H1 (cell line): ENCODE measurements at regions not wholly inside any gene's neighbourhood (a gene's known extent, or its start where the extent isn't known, plus 50 kb on each side); places are given as distances from the start of the nearest gene placed in this dataset.

Experiments used
- CTCF ChIA-PET: fragments of 300-600 bp; sonication (Branson Sonifier 250); formaldehyde crosslinking; loops from one replicate; lab custom pipeline; 2021; ENCODE audit not compliant: partially characterized antibody; lab: Charles Lee
- POLR2A ChIA-PET: fragments of 300-600 bp; sonication (Branson Sonifier 250); formaldehyde crosslinking; loops from one replicate; lab custom pipeline; 2021; ENCODE audit warnings: inconsistent platforms; ENCODE audit not compliant: partially characterized antibody; lab: Charles Lee
- DNase-seq, 2 experiments: peaks; one replicate each; pipeline versions ENCODE4 v3.0.0 to v3.0.0-alpha.2; 2010 to 2022; ENCODE audit warnings: low spot score in 2 of 2, low read depth in 1 of 2, mixed read lengths in 1 of 2
- FAIRE-seq: peaks from 2 replicates; lab custom pipeline; 2011; peaks lifted over from hg19 to GRCh38; lab: Jason Lieb, UNC
- H2AFZ ChIP-seq: 2 replicates; pipeline ENCODE4 v1.8.1; 2012; ENCODE audit warnings: low read length, inconsistent platforms
- H2AK5ac ChIP-seq: 2 replicates; pipeline ENCODE4 v1.6.1; 2013; ENCODE audit warnings: low read depth, low read length
- H2BK120ac ChIP-seq: replicated peaks from 2 replicates; pipeline ENCODE3; 2013; ENCODE audit warnings: low read depth, low read length, inconsistent platforms
- H2BK12ac ChIP-seq: 2 replicates; pipeline ENCODE4 v1.6.1; 2013; ENCODE audit warnings: low read depth, low read length
- H2BK15ac ChIP-seq: 2 replicates; pipeline ENCODE4 v1.6.1; 2013; ENCODE audit warnings: low read length
- H2BK20ac ChIP-seq: 2 replicates; pipeline ENCODE4 v1.6.1; 2013; ENCODE audit warnings: low read length
- H2BK5ac ChIP-seq: 2 replicates; pipeline ENCODE4 v1.6.1; 2013; ENCODE audit warnings: low read depth, low read length
- H3K14ac ChIP-seq: 2 replicates; pipeline ENCODE4 v1.6.1; 2013; ENCODE audit warnings: inconsistent platforms; ENCODE audit not compliant: insufficient read length
- H3K18ac ChIP-seq: 2 replicates; pipeline ENCODE4 v1.6.1; 2013; ENCODE audit warnings: low read length; ENCODE audit errors: extremely low read depth
- H3K23ac ChIP-seq: 2 replicates; pipeline ENCODE4 v1.6.1; 2013; ENCODE audit warnings: inconsistent platforms; ENCODE audit not compliant: insufficient read length
- H3K23me2 ChIP-seq: 2 replicates; pipeline ENCODE4 v1.6.1; 2013; ENCODE audit warnings: low read depth, low read length
- H3K27ac ChIP-seq: 2 replicates; pipeline ENCODE4 v1.6.1; 2011; ENCODE audit warnings: low read depth, low read length, inconsistent platforms
- H3K27me3 ChIP-seq, 4 experiments: replicated peaks in 1 of 4; 1 replicate in 1 of 4; 2 replicates in 3 of 4; pipeline versions ENCODE4 v1.6.1 to v1.8.1; 2011 to 2013; ENCODE audit warnings: low read length in 3 of 4, mild to moderate bottlenecking in 3 of 4, inconsistent platforms in 2 of 4, mixed read lengths in 2 of 4, moderate library complexity in 1 of 4; ENCODE audit not compliant: control insufficient read depth in 3 of 4, insufficient read depth in 3 of 4; ENCODE audit errors: extremely low read depth in 1 of 4
- H3K36me3 ChIP-seq, 4 experiments: 2 replicates each; pipeline versions ENCODE4 v1.6.1 to v1.8.1; 2011 to 2013; ENCODE audit warnings: mild to moderate bottlenecking in 4 of 4, low read length in 3 of 4, moderate library complexity in 2 of 4, control low read depth in 1 of 4, inconsistent platforms in 1 of 4; ENCODE audit not compliant: insufficient read depth in 4 of 4, control insufficient read depth in 2 of 4
- H3K4ac ChIP-seq: replicated peaks from 2 replicates; pipeline ENCODE3; 2013; ENCODE audit warnings: low read length, low read depth, mixed read lengths, inconsistent platforms; ENCODE audit not compliant: insufficient read length
- H3K4me1 ChIP-seq, 4 experiments: replicated peaks in 1 of 4; 1 replicate in 1 of 4; 2 replicates in 3 of 4; pipeline versions ENCODE4 v1.6.1 to v1.8.1; 2011 to 2013; ENCODE audit warnings: low read length in 3 of 4, inconsistent platforms in 2 of 4, mixed read lengths in 1 of 4; ENCODE audit not compliant: insufficient read depth in 4 of 4, control insufficient read depth in 3 of 4
- H3K4me2 ChIP-seq, 2 experiments: 2 replicates each; pipeline versions ENCODE4 v1.6.1 to v1.8.1; 2011 to 2013; ENCODE audit warnings: low read depth in 2 of 2, low read length in 2 of 2, control low read depth in 1 of 2, inconsistent platforms in 1 of 2, mild to moderate bottlenecking in 1 of 2; ENCODE audit not compliant: insufficient read depth in 1 of 2
- H3K4me3 ChIP-seq, 4 experiments: fragments of 200-600, 300-600 bp in 1 of 4; sonication (generic), shearing (Covaris generic), sonication (Bioruptor Twin) in 1 of 4; 2 replicates each; pipeline versions ENCODE4 v1.5.1 to v1.8.1; 2011 to 2016; ENCODE audit warnings: low read length in 4 of 4, low read depth in 3 of 4, control low read depth in 2 of 4, inconsistent platforms in 2 of 4, mild to moderate bottlenecking in 2 of 4, mixed read lengths in 1 of 4, moderate library complexity in 1 of 4; ENCODE audit not compliant: insufficient read depth in 2 of 4; ENCODE audit errors: extremely low read depth in 1 of 4
- H3K56ac ChIP-seq: replicated peaks from 2 replicates; pipeline ENCODE3; 2013; ENCODE audit warnings: low read depth, mild to moderate bottlenecking, mixed read lengths, low read length, inconsistent platforms; ENCODE audit not compliant: insufficient read length
- H3K79me1 ChIP-seq: 2 replicates; pipeline ENCODE4 v1.6.1; 2013; ENCODE audit warnings: low read depth, low read length, control low read depth
- H3K79me2 ChIP-seq, 2 experiments: 2 replicates each; pipeline versions ENCODE4 v1.6.1 to v1.8.1; 2012 to 2013; ENCODE audit warnings: low read length in 2 of 2, mild to moderate bottlenecking in 2 of 2, inconsistent platforms in 1 of 2; ENCODE audit not compliant: insufficient read depth in 2 of 2, control insufficient read depth in 1 of 2
- H3K9ac ChIP-seq, 4 experiments: replicated peaks in 1 of 4; 1 replicate in 1 of 4; 2 replicates in 3 of 4; pipeline versions ENCODE4 v1.6.1 to v1.8.1; 2011 to 2013; ENCODE audit warnings: low read depth in 3 of 4, low read length in 3 of 4, control low read depth in 2 of 4, mild to moderate bottlenecking in 2 of 4, moderate library complexity in 2 of 4, inconsistent platforms in 1 of 4; ENCODE audit errors: extremely low read depth in 1 of 4
- H3K9me3 ChIP-seq, 2 experiments: 2 replicates each; pipeline versions ENCODE4 v1.6.1 to v1.8.1; 2012 to 2013; ENCODE audit warnings: mild to moderate bottlenecking in 2 of 2, moderate library complexity in 2 of 2, control low read depth in 1 of 2, inconsistent platforms in 1 of 2, low read depth in 1 of 2, low read length in 1 of 2, mixed read lengths in 1 of 2; ENCODE audit not compliant: insufficient read depth in 2 of 2
- H4K20me1 ChIP-seq, 2 experiments: replicated peaks in 1 of 2; 2 replicates each; pipeline versions ENCODE3 to v1.8.1; 2011 to 2013; ENCODE audit warnings: inconsistent platforms in 2 of 2, low read length in 2 of 2, mild to moderate bottlenecking in 1 of 2; ENCODE audit not compliant: insufficient read depth in 2 of 2, control insufficient read depth in 1 of 2
- H4K5ac ChIP-seq: 2 replicates; pipeline ENCODE4 v1.6.1; 2013; ENCODE audit warnings: low read length, low read depth, mixed read lengths, inconsistent platforms; ENCODE audit not compliant: insufficient read length
- H4K8ac ChIP-seq: 2 replicates; pipeline ENCODE4 v1.8.0; 2013; ENCODE audit warnings: mild to moderate bottlenecking, moderate library complexity, low read length, inconsistent platforms; ENCODE audit not compliant: insufficient read depth; ENCODE audit errors: extremely low read depth
- H4K91ac ChIP-seq: replicated peaks from 2 replicates; pipeline ENCODE3; 2013; ENCODE audit warnings: low read length, mixed read lengths, inconsistent platforms; ENCODE audit not compliant: insufficient read length
- JUN ChIP-seq: IDR thresholded peaks from 2 replicates; pipeline ENCODE4 v1.6.1; 2011; ENCODE audit warnings: low read depth, mild to moderate bottlenecking, improper control_type of control experiment, low read length
- MAFK ChIP-seq: IDR thresholded peaks from 2 replicates; pipeline ENCODE4 v1.6.1; 2012; ENCODE audit warnings: low read depth, mild to moderate bottlenecking, improper control_type of control experiment, low read length
- POLR2A ChIP-seq, 2 experiments: IDR thresholded peaks; 1 replicate in 1 of 2; 2 replicates in 1 of 2; pipeline ENCODE4 v1.6.1; 2011; ENCODE audit warnings: low read depth in 2 of 2, low read length in 2 of 2, mild to moderate bottlenecking in 2 of 2; ENCODE audit errors: control extremely low read depth in 1 of 2
- SP1 ChIP-seq: IDR thresholded peaks from 2 replicates; pipeline ENCODE4 v1.6.1; 2011; ENCODE audit warnings: low read depth, low read length
- WGBS, 2 experiments: shearing (Covaris generic) in 1 of 2; methylation state at CpG; one replicate each; pipeline versions ENCODE4 v1.1.6 to v1.1.7; 2013 to 2015; ENCODE audit warnings: low lambda C conversion rate in 2 of 2, mixed read lengths in 2 of 2, inconsistent platforms in 1 of 2, low coverage in 1 of 2, missing lambda C conversion rate in 1 of 2; ENCODE audit not compliant: insufficient replicate concordance in 2 of 2, insufficient coverage in 1 of 2, insufficient read length in 1 of 2; ENCODE audit errors: extremely low coverage in 1 of 2, missing lambda C conversion rate in 1 of 2; 5-methylcytosine and 5-hydroxymethylcytosine counted together
- TF ChIP-seq, protein P1 (sequence below), 3 experiments: IDR thresholded peaks; 1 replicate in 2 of 3; 2 replicates in 1 of 3; pipeline versions ENCODE4 v1.5.1 to v1.6.1; 2011; ENCODE audit warnings: low read length in 3 of 3, mild to moderate bottlenecking in 3 of 3, inconsistent platforms in 2 of 3, low read depth in 1 of 3, moderate library complexity in 1 of 3; ENCODE audit not compliant: insufficient read depth in 1 of 3; ENCODE audit errors: control extremely low read depth in 1 of 3

- Histone ChIP-seq H2BK12ac (no peak overlapping the region), H4K8ac (no peak overlapping the region), H3K4me3 (no peak overlapping the region), H3K9ac (no peak overlapping the region), H3K14ac (no peak overlapping the region), H2BK15ac (no peak overlapping the region), H4K91ac (no peak overlapping the region), H3K23me2 (peaks cover 2% of the 10 kb centered on the region; the same call in 1 of the 2 replicates), H2BK5ac (no peak overlapping the region), H3K27me3 (no peaks in the 10 kb centered on the region), H3K4me1 (no peaks in the 10 kb centered on the region), H3K23ac (no peak overlapping the region), H2AFZ (no peak overlapping the region), H3K79me2 (no peaks in the 10 kb centered on the region), H3K56ac (no peak overlapping the region), H3K9me3 (no peaks in the 10 kb centered on the region), H2BK120ac (no peak overlapping the region), H3K18ac (no peak overlapping the region), H3K36me3 (no peaks in the 10 kb centered on the region), H3K79me1 (no peaks in the 10 kb centered on the region), H3K27ac (no peak overlapping the region), H3K4ac (no peak overlapping the region), H4K20me1 (no peaks in the 10 kb centered on the region), H4K5ac (no peak overlapping the region), H2AK5ac (no peak overlapping the region), H2BK20ac (no peak overlapping the region), H3K4me2 (no peak overlapping the region)
- peak in 1 of 2 experiments; percentile 13 for DNase-seq
- TF ChIP-seq SP1 (no peak), MAFK (no peak), JUN (no peak), POLR2A (IDR thresholded peaks at IDR 0.05; ENCODE audit: control extremely low read depth in 1 of 2, low read depth in 2 of 2, low read length in 2 of 2) (no peak)
- TF ChIP-seq, protein P1, sequence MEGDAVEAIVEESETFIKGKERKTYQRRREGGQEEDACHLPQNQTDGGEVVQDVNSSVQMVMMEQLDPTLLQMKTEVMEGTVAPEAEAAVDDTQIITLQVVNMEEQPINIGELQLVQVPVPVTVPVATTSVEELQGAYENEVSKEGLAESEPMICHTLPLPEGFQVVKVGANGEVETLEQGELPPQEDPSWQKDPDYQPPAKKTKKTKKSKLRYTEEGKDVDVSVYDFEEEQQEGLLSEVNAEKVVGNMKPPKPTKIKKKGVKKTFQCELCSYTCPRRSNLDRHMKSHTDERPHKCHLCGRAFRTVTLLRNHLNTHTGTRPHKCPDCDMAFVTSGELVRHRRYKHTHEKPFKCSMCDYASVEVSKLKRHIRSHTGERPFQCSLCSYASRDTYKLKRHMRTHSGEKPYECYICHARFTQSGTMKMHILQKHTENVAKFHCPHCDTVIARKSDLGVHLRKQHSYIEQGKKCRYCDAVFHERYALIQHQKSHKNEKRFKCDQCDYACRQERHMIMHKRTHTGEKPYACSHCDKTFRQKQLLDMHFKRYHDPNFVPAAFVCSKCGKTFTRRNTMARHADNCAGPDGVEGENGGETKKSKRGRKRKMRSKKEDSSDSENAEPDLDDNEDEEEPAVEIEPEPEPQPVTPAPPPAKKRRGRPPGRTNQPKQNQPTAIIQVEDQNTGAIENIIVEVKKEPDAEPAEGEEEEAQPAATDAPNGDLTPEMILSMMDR (IDR thresholded peaks at IDR 0.05; ENCODE audit: control extremely low read depth in 1 of 3, insufficient read depth in 1 of 3, low read depth in 1 of 3, low read length in 3 of 3): no peak
- ChIA-PET POLR2A (no interaction called here), CTCF (interaction anchor here (0.6 kb wide), 1 partner anchor 518 kb away, joined by 3 read pairs; no protein-coding TSS in a partner anchor)
- FAIRE-seq: no peak
- 91% methylated on average over 4 of the region's 4 CpGs; no CpG with 5 or more reads in 1 of the 2 experiments for WGBS, 2 experiments
These were observed 229.1 kb downstream of the ESM1 start for GRCh38 chr5:54756301-54756700.
